ENCODE measurements at regions not wholly inside any gene's neighbourhood (a gene's known extent, or its start where the extent isn't known, plus 50 kb on each side); places are given as distances from the start of the nearest gene placed in this dataset.
"Not testable (repeated sequence)": the region's sequence is repeated elsewhere in the genome, so short reads cannot be mapped to it uniquely, and the experiment has no call there.

GRCh38 chr10:22079921-22080320, 76.4 kb upstream of the DNAJC1 start:
- not testable (repeated sequence) for H3K4me1 ChIP-seq (ENCODE audit: insufficient read depth); H3K4me3 Mint-ChIP-seq; H3K27ac Mint-ChIP-seq; H3K4me1 Mint-ChIP-seq; H3K27ac ChIP-seq (ENCODE audit: low read depth); H3K36me3 ChIP-seq (ENCODE audit: insufficient read depth); H4K20me1 ChIP-seq (replicated peaks; ENCODE audit: insufficient read depth); H3K27me3 Mint-ChIP-seq (ENCODE audit: insufficient read depth, low read depth, poor library complexity); H3K9me2 ChIP-seq (ENCODE audit: insufficient read depth); H3K36me3 Mint-ChIP-seq (ENCODE audit: low read depth); H3K79me2 ChIP-seq (replicated peaks; ENCODE audit: insufficient read depth); H3K4me2 ChIP-seq; H3F3A ChIP-seq (replicated peaks; ENCODE audit: low read depth); H3K27me3 ChIP-seq (ENCODE audit: insufficient read depth); H3K4me3 ChIP-seq; H3K9me3 Mint-ChIP-seq
- ATAC-seq: peak; percentile 45; the same call in 1 of the 3 replicates
- peak overlapping the region; percentile 94 for H2AFZ ChIP-seq
- peak; percentile 29 for DNase-seq (ENCODE audit: low spot score)

GRCh38 chr10:22071332-22071731, 67.8 kb upstream of the DNAJC1 start:
- H3K79me2 ChIP-seq (replicated peaks; ENCODE audit: insufficient read depth): no peaks in the 10 kb centered on the region
- H4K20me1 ChIP-seq (replicated peaks; ENCODE audit: insufficient read depth): no peaks in the 10 kb centered on the region
- no peaks in the 10 kb centered on the region for H3F3A ChIP-seq (replicated peaks; ENCODE audit: low read depth)
- H3K4me3 Mint-ChIP-seq: no peak overlapping the region
- H3K4me1 ChIP-seq (ENCODE audit: insufficient read depth): no peaks in the 10 kb centered on the region
- H3K27ac Mint-ChIP-seq: no peak overlapping the region
- peaks cover 19% of the 10 kb centered on the region for H3K9me3 Mint-ChIP-seq
- H3K4me1 Mint-ChIP-seq: no peaks in the 10 kb centered on the region
- DNase-seq (ENCODE audit: low spot score) (no peak), ATAC-seq (no peak)
- H3K27me3 Mint-ChIP-seq (ENCODE audit: insufficient read depth, low read depth, poor library complexity): no peaks in the 10 kb centered on the region
- H3K27me3 ChIP-seq (ENCODE audit: insufficient read depth): no peaks in the 10 kb centered on the region
- no peak overlapping the region for H3K4me2 ChIP-seq
- peaks cover 6% of the 10 kb centered on the region; the same call in 1 of the 2 replicates for H3K36me3 ChIP-seq (ENCODE audit: insufficient read depth)
- TF ChIP-seq ZNF114 (CRISPR knock-in tag; IDR thresholded peaks at IDR 0.05): no peak
- no peak for TF ChIP-seq NANOG (IDR thresholded peaks at IDR 0.05; ENCODE audit: borderline replicate concordance)
- no peak for TF ChIP-seq EZH2phosphoT487 (IDR thresholded peaks at IDR 0.05; ENCODE audit: unreplicated experiment)
- no peak for TF ChIP-seq JUNB (IDR thresholded peaks at IDR 0.05; ENCODE audit: unreplicated experiment)
- 0 out of 2 replicates have a peak, but pooled peaks cover 5% of the 10 kb centered on the region for H3K9me2 ChIP-seq (ENCODE audit: insufficient read depth)
- no peak overlapping the region for H3K4me3 ChIP-seq
- peaks cover 7% of the 10 kb centered on the region; the same call in 2 of the 3 replicates for H3K36me3 Mint-ChIP-seq (ENCODE audit: low read depth)
- no peak overlapping the region for H2AFZ ChIP-seq
- no peak overlapping the region for H3K27ac ChIP-seq (ENCODE audit: low read depth)

- Histone ChIP-seq H3K27ac (ENCODE audit: low read depth) (no peak overlapping the region), H3K79me2 (replicated peaks; ENCODE audit: insufficient read depth) (no peaks in the 10 kb centered on the region), H3F3A (replicated peaks; ENCODE audit: low read depth) (no peaks in the 10 kb centered on the region), H3K36me3 (ENCODE audit: insufficient read depth) (peaks cover 6% of the 10 kb centered on the region; the same call in 1 of the 2 replicates), H3K9me2 (ENCODE audit: insufficient read depth) (0 out of 2 replicates have a peak, but pooled peaks cover 5% of the 10 kb centered on the region), H3K4me3 (no peak overlapping the region), H2AFZ (no peak overlapping the region), H3K4me1 (ENCODE audit: insufficient read depth) (no peaks in the 10 kb centered on the region), H3K4me2 (no peak overlapping the region), H4K20me1 (replicated peaks; ENCODE audit: insufficient read depth) (no peaks in the 10 kb centered on the region), H3K27me3 (ENCODE audit: insufficient read depth) (no peaks in the 10 kb centered on the region)
- Mint-ChIP-seq H3K4me3 (no peak overlapping the region), H3K27ac (no peak overlapping the region), H3K4me1 (no peaks in the 10 kb centered on the region), H3K27me3 (ENCODE audit: insufficient read depth, low read depth, poor library complexity) (no peaks in the 10 kb centered on the region), H3K9me3 (peaks cover 16% of the 10 kb centered on the region), H3K36me3 (ENCODE audit: low read depth) (peaks cover 7% of the 10 kb centered on the region; the same call in 2 of the 3 replicates)
- no peak for DNase-seq (ENCODE audit: low spot score)
- ATAC-seq: no peak
- TF ChIP-seq ZNF462 (CRISPR knock-in tag; IDR thresholded peaks at IDR 0.05) (no peak), POLR2AphosphoS5 (IDR thresholded peaks at IDR 0.05; ENCODE audit: low read depth) (no peak), NANOG (IDR thresholded peaks at IDR 0.05; ENCODE audit: borderline replicate concordance) (no peak), ZNF331 (CRISPR knock-in tag; IDR thresholded peaks at IDR 0.05; ENCODE audit: low read depth) (no peak), CTCF (conservative IDR thresholded peaks at IDR 0.05; ENCODE audit: low read depth in 2 of 2) (no peak)
Observed at GRCh38 chr10:22067091-22067490, 63.6 kb upstream of the DNAJC1 start.
